ENCODE measurements at regions not wholly inside any gene's neighbourhood (a gene's known extent, or its start where the extent isn't known, plus 50 kb on each side); places are given as distances from the start of the nearest gene placed in this dataset.

DNA sequence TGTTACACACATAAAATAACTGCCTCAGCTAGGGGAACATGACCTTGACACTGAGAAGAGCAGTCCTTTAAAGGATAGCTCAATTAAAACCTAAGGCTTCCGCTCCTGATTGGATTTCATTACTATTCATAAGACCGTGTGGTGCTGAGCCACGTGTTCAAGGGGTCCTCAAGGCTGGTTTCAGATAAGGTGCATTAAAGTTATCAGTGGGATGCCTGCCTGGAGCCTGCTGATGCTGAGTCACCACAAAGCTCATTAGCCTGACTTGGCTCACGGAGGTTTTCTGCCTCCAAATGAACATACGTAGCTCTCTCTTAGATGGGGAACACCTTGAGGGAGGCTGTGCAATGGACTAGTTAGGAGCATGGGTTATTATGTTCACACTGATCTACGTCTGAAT, 518.9 kb downstream of the TDRD15 start:
- H3K4me3 ChIP-seq (ENCODE audit: low read length), result no peak overlapping the region
- WGBS (ENCODE audit: insufficient coverage, low lambda C conversion rate), result no CpG with 5 or more reads among the region's 6 CpGs
- no peaks in the 10 kb centered on the region for H3K9me3 ChIP-seq (ENCODE audit: control insufficient read depth, low read depth, low read length)
- no peak overlapping the region for H3K27ac ChIP-seq (ENCODE audit: low read length)
- no peak for DNase-seq
- no peaks in the 10 kb centered on the region for H3K36me3 ChIP-seq (ENCODE audit: control insufficient read depth, insufficient read depth, low read length)
- H3K4me1 ChIP-seq (ENCODE audit: control insufficient read depth, insufficient read depth, low read length), result no peaks in the 10 kb centered on the region
- no peaks in the 10 kb centered on the region for H3K27me3 ChIP-seq (ENCODE audit: control insufficient read depth, insufficient read depth, low read length)

DNA sequence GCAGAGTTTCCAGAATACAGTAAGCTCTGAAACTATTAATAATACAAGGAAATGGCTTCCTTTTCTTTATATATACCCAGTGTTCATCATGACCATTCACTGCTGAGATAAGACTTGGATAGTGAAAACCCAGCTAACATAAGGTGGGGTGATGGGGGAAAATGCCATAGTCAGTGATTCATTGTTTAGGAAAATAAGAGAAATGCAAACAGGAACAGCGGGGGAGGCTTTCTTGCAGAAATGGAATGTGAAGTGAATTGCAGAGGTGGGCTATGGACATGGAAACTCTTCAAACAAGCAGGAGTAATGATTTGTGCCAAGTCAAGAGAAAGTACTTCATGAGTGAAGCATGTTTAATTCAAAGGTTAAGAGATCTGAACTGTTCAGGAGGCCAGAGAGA, 519.4 kb downstream of the TDRD15 start:
- H3K4me1 ChIP-seq (ENCODE audit: control insufficient read depth, insufficient read depth, low read length), result no peaks in the 10 kb centered on the region

DNA sequence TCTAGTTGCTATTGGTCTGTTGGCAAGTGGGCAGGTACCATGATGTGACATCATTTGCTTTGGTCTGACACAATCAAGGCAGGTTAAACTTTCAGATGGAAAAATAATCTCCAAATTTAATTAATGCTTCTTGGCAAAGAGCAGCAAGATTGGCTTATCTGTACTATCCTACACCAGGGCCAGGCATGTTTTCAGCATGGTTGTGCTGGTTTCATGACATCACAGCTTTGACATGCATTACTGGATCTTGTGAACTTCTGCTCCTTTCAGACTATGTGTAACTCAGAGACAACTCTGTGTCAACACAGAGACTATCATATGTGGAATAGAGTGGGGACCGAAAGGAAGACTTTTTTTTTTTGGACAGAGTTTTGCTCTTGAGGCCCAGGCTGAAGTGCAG, 520.5 kb downstream of the TDRD15 start:
- H3K4me3 ChIP-seq (ENCODE audit: low read length), result no peak overlapping the region
- H3K9me3 ChIP-seq (ENCODE audit: control insufficient read depth, low read depth, low read length), result no peaks in the 10 kb centered on the region
- no peaks in the 10 kb centered on the region for H3K27me3 ChIP-seq (ENCODE audit: control insufficient read depth, insufficient read depth, low read length)
- no peak for DNase-seq
- H3K27ac ChIP-seq (ENCODE audit: low read length), result no peak overlapping the region
- no peaks in the 10 kb centered on the region for H3K4me1 ChIP-seq (ENCODE audit: control insufficient read depth, insufficient read depth, low read length)
- no CpG with 5 or more reads among the region's 1 CpG for WGBS (ENCODE audit: insufficient coverage, low lambda C conversion rate)
- no peaks in the 10 kb centered on the region for H3K36me3 ChIP-seq (ENCODE audit: control insufficient read depth, insufficient read depth, low read length)

More for the DNA sequence above, 519.4 kb downstream of the TDRD15 start:
- Histone ChIP-seq H3K36me3 (ENCODE audit: control insufficient read depth, insufficient read depth, low read length) (no peaks in the 10 kb centered on the region), H3K27ac (ENCODE audit: low read length) (no peak overlapping the region), H3K4me3 (ENCODE audit: low read length) (no peak overlapping the region), H3K9me3 (ENCODE audit: control insufficient read depth, low read depth, low read length) (no peaks in the 10 kb centered on the region), H3K27me3 (ENCODE audit: control insufficient read depth, insufficient read depth, low read length) (no peaks in the 10 kb centered on the region)
- no peak for DNase-seq
- WGBS (ENCODE audit: insufficient coverage, low lambda C conversion rate), result 100% methylated on average over 1 of the region's 1 CpG

DNA sequence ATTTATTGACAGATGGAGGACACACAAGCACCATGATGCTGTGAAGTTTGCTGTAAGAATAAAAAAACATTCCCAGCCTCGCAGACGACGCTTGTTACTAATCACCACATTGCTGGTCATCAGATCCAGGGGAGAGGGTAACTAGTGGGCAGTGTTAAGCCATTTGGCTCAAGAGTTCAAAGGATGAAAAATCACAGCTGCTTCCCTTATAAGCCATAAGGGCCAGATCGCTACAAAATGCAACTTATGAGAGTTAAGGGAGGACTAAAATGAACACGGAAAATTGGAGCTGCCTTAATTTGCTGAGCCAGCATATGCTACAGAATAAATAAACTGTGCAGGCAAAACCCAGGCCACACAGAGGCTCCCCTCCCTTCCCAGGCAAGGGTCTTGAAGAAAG, 522.6 kb downstream of the TDRD15 start:
- Histone ChIP-seq H3K9me3 (ENCODE audit: control insufficient read depth, low read depth, low read length) (no peaks in the 10 kb centered on the region), H3K4me1 (ENCODE audit: control insufficient read depth, insufficient read depth, low read length) (no peaks in the 10 kb centered on the region), H3K36me3 (ENCODE audit: control insufficient read depth, insufficient read depth, low read length) (no peaks in the 10 kb centered on the region), H3K4me3 (ENCODE audit: low read length) (no peak overlapping the region), H3K27ac (ENCODE audit: low read length) (no peak overlapping the region), H3K27me3 (ENCODE audit: control insufficient read depth, insufficient read depth, low read length) (no peaks in the 10 kb centered on the region)
- no peak for DNase-seq
- WGBS (ENCODE audit: insufficient coverage, low lambda C conversion rate), result 86% methylated on average over 1 of the region's 5 CpGs

DNA sequence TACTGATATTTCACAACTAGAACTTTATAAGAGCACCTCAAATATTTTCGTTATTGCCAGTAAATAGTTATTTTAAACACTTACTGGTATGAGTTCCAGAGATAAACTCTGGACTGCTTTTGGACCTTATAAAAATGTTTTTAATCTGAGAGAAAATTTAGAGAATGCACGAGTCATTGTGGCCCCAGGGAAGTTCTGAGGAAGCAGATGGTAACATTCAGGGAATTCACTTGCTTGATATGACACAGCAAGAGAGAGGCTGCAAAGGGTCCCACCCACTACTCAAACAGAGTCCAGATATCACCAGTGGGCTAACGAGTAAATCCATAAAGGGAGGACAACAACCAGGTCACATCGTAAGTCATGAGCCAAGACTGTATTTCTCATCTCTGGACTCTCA, 526.8 kb downstream of the TDRD15 start:
- no peaks in the 10 kb centered on the region for H3K27me3 ChIP-seq (ENCODE audit: control insufficient read depth, insufficient read depth, low read length)
- H3K4me1 ChIP-seq (ENCODE audit: control insufficient read depth, insufficient read depth, low read length), result no peaks in the 10 kb centered on the region
- DNase-seq, result no peak
- no peaks in the 10 kb centered on the region for H3K9me3 ChIP-seq (ENCODE audit: control insufficient read depth, low read depth, low read length)
- H3K27ac ChIP-seq (ENCODE audit: low read length), result no peak overlapping the region
- 86% methylated on average over 1 of the region's 4 CpGs for WGBS (ENCODE audit: insufficient coverage, low lambda C conversion rate)
- no peaks in the 10 kb centered on the region for H3K36me3 ChIP-seq (ENCODE audit: control insufficient read depth, insufficient read depth, low read length)
- no peak overlapping the region for H3K4me3 ChIP-seq (ENCODE audit: low read length)

DNA sequence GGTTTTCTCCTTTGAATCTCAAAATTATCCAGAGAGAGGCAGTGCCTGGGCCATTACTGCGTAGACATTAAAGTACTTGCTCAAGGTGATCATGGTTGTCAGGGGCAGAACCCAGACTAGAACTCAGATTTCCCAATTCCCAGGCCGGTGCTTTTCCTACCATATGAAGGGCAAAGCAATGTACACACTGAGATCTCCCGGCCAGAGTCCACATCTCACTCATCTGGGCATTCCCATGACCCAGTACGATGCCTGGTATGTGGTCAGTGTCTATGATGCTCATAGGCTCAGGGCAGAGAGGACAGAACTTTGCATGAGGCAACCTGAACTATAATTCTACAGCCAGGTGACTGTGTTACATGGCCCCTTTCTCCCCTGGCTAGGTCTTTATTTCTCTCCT, 531.4 kb downstream of the TDRD15 start:
- Histone ChIP-seq H3K4me3 (ENCODE audit: low read length) (no peak overlapping the region), H3K9me3 (ENCODE audit: control insufficient read depth, low read depth, low read length) (no peaks in the 10 kb centered on the region), H3K27ac (ENCODE audit: low read length) (no peak overlapping the region), H3K4me1 (ENCODE audit: control insufficient read depth, insufficient read depth, low read length) (no peaks in the 10 kb centered on the region), H3K36me3 (ENCODE audit: control insufficient read depth, insufficient read depth, low read length) (no peaks in the 10 kb centered on the region), H3K27me3 (ENCODE audit: control insufficient read depth, insufficient read depth, low read length) (no peaks in the 10 kb centered on the region)
- no peak for DNase-seq
- WGBS (ENCODE audit: insufficient coverage, low lambda C conversion rate), result no CpG with 5 or more reads among the region's 4 CpGs

DNA sequence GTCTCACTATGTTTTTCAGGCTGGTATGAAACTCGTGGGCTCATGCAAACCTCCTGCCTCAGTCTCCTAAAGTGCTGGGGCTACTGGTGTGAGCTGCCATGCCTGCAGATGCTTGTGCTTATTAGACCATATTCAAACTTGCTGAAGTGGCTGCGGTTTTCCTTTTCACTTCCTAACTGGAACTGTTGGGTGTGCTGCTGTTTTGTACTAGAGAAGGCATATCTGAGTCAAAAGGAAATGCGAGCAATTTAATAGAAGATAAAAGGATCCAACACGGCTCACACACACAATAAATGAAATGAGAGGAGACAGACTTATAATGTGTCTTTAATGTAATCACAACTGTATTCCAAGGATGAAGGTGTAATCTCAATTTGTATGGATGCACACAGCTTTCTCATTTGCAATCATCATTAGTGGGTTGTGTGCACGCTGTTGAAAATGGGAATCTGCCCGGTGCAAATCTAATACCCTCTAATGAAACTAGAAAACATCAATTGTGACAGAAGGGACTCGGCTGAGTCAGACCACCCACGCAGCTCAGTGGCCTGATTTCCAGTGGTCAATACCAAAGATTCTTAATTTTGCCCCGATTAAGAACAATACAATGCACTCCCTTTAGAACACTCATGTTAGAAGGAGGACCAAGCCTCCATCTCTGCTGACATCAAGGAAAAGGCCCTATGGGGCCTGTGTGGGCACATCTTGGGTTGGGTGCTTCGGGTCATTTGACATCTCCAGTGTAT, 532.7 kb downstream of the TDRD15 start:
- no peaks in the 10 kb centered on the region for H3K9me3 ChIP-seq (ENCODE audit: control insufficient read depth, low read depth, low read length)
- no peaks in the 10 kb centered on the region for H3K4me1 ChIP-seq (ENCODE audit: control insufficient read depth, insufficient read depth, low read length)
- no peaks in the 10 kb centered on the region for H3K27me3 ChIP-seq (ENCODE audit: control insufficient read depth, insufficient read depth, low read length)
- DNase-seq, result no peak
- no peak overlapping the region for H3K4me3 ChIP-seq (ENCODE audit: low read length)
- H3K36me3 ChIP-seq (ENCODE audit: control insufficient read depth, insufficient read depth, low read length), result no peaks in the 10 kb centered on the region
- H3K27ac ChIP-seq (ENCODE audit: low read length), result no peak overlapping the region
- WGBS (ENCODE audit: insufficient coverage, low lambda C conversion rate), result 100% methylated on average over 1 of the region's 10 CpGs

DNA sequence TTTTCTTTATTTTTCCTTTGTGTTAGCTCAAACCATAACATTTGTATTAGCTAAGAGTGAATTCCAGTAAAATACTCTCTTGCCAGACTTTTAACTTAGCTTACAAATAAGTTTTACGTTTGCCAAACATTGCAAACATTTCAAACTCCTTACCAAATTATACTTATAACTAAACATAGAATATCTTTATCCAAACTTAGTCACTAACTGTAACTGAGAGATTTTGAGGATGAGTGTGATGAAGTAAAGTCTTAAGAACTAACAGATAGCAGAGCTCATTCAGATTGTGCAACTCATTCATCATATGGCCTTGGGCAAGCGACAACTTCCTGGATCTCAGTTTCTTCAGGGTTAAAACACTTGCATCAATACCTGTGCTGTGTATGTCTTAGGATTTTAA, 533.7 kb downstream of the TDRD15 start:
- Histone ChIP-seq H3K27ac (ENCODE audit: low read length) (no peak overlapping the region), H3K36me3 (ENCODE audit: control insufficient read depth, insufficient read depth, low read length) (no peaks in the 10 kb centered on the region), H3K27me3 (ENCODE audit: control insufficient read depth, insufficient read depth, low read length) (no peaks in the 10 kb centered on the region), H3K4me1 (ENCODE audit: control insufficient read depth, insufficient read depth, low read length) (no peaks in the 10 kb centered on the region), H3K4me3 (ENCODE audit: low read length) (no peak overlapping the region), H3K9me3 (ENCODE audit: control insufficient read depth, low read depth, low read length) (no peaks in the 10 kb centered on the region)
- no peak for DNase-seq
- 86% methylated on average over 1 of the region's 2 CpGs for WGBS (ENCODE audit: insufficient coverage, low lambda C conversion rate)

DNA sequence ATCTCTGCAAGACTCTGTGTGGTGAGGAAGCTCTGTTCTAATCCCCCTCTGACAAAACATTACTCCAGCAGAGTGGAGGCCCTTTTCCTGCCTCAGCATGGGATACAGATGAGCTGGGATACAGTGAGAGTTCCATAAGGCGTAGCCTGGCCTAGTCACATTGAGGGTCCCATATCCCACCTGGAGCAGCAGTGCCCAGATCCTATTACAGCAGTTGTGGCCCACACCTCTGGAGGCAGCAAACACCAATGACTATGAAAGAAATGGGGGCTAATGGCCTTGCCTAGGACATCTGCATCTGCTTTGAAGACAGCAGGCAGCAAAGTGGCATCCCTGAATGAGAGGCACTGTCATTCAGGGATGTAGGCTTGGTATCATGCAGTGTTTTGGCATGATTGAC, 534.5 kb downstream of the TDRD15 start:
- H3K27ac ChIP-seq (ENCODE audit: low read length), result no peak overlapping the region
- no peaks in the 10 kb centered on the region for H3K27me3 ChIP-seq (ENCODE audit: control insufficient read depth, insufficient read depth, low read length)
- no peaks in the 10 kb centered on the region for H3K4me1 ChIP-seq (ENCODE audit: control insufficient read depth, insufficient read depth, low read length)
- no CpG with 5 or more reads among the region's 1 CpG for WGBS (ENCODE audit: insufficient coverage, low lambda C conversion rate)
- no peaks in the 10 kb centered on the region for H3K36me3 ChIP-seq (ENCODE audit: control insufficient read depth, insufficient read depth, low read length)
- no peak for DNase-seq
- H3K4me3 ChIP-seq (ENCODE audit: low read length), result no peak overlapping the region
- no peaks in the 10 kb centered on the region for H3K9me3 ChIP-seq (ENCODE audit: control insufficient read depth, low read depth, low read length)

DNA sequence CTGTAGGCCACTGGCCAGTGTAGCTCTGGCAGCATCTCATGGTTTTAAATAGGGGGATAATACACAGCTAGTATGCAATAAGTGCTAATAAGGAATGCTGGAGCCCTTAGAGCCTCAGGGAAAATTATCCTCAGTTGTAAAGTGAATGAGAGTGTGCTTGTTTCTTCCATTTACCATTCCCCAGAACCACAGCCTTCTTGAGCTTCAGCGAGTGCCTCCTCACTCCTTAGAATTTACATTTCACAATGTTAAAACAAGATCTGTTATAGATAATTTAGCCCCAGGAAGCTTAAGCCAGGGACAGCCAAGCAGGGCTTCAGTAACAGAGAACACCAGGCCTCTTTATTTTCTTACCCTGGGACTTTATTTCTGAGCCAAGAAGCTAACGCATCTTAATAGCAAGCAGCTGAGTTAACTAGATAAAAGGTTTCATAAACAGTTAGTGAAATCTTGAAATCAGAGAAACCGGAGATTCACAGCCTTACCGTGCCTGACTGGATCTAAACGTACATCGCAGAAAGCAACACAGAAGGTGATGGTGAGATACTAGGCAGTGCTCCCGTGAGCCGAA, 535.2 kb downstream of the TDRD15 start:
- DNase-seq, result no peak
- 100% methylated on average over 3 of the region's 8 CpGs for WGBS (ENCODE audit: insufficient coverage, low lambda C conversion rate)
- Histone ChIP-seq H3K27me3 (ENCODE audit: control insufficient read depth, insufficient read depth, low read length) (no peaks in the 10 kb centered on the region), H3K27ac (ENCODE audit: low read length) (no peak overlapping the region), H3K36me3 (ENCODE audit: control insufficient read depth, insufficient read depth, low read length) (no peaks in the 10 kb centered on the region), H3K4me1 (ENCODE audit: control insufficient read depth, insufficient read depth, low read length) (no peaks in the 10 kb centered on the region), H3K9me3 (ENCODE audit: control insufficient read depth, low read depth, low read length) (no peaks in the 10 kb centered on the region), H3K4me3 (ENCODE audit: low read length) (no peak overlapping the region)

DNA sequence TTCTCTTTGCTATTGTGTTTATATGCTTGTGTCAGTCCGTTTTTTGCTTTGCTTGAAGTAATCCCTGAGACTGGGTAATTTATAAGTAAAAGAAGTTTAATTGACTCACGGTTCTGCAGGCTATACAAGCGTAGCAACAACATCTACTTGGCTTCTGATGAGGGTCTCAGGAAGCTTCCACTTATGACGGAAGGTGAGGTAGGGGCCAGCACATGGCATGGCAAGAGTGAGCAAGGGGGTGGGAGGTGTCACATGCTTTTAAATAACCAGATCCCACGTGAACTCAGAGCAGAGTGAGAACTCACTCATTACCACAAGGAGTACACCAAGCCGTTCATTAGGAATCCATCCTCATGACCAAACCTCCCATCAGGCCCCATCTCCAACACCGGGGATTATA, 540.3 kb downstream of the TDRD15 start:
- 100% methylated on average over 1 of the region's 7 CpGs for WGBS (ENCODE audit: insufficient coverage, low lambda C conversion rate)
- no peaks in the 10 kb centered on the region for H3K4me1 ChIP-seq (ENCODE audit: control insufficient read depth, insufficient read depth, low read length)

More for the DNA sequence above, 540.3 kb downstream of the TDRD15 start:
- no peak overlapping the region for H3K27ac ChIP-seq (ENCODE audit: low read length)
- H3K27me3 ChIP-seq (ENCODE audit: control insufficient read depth, insufficient read depth, low read length), result no peaks in the 10 kb centered on the region
- DNase-seq, result no peak
- H3K9me3 ChIP-seq (ENCODE audit: control insufficient read depth, low read depth, low read length), result no peaks in the 10 kb centered on the region
- no peaks in the 10 kb centered on the region for H3K36me3 ChIP-seq (ENCODE audit: control insufficient read depth, insufficient read depth, low read length)
- no peak overlapping the region for H3K4me3 ChIP-seq (ENCODE audit: low read length)
